NCI-H2227 (cell line): ENCODE measurements at regions not wholly inside any gene's neighbourhood (a gene's known extent, or its start where the extent isn't known, plus 50 kb on each side); places are given as distances from the start of the nearest gene placed in this dataset.

Experiments
- DNase-seq: peaks from one replicate; lab custom pipeline; 2025; ENCODE audit not compliant: unreplicated experiment; lab: John Stamatoyannopoulos, UW

- no peak for DNase-seq
Measured at GRCh38 chr9:2351324-2351723, 270.3 kb upstream of the VLDLR start.

GRCh38 chr9:2354216-2354615 lies 267.4 kb upstream of the VLDLR start:
- DNase-seq = no peak

GRCh38 chr9:2354856-2355696 lies 266.5 kb upstream of the VLDLR start:
- no peak for DNase-seq

GRCh38 chr9:2355697-2355983 lies 265.9 kb upstream of the VLDLR start:
- no peak for DNase-seq

- no peak for DNase-seq
Measured at GRCh38 chr9:2356041-2356790, 265.4 kb upstream of the VLDLR start.

GRCh38 chr9:2359891-2360471 lies 261.6 kb upstream of the VLDLR start:
- peak; percentile 38 for DNase-seq

- DNase-seq = no peak
Measured at GRCh38 chr9:2362150-2362549, 259.4 kb upstream of the VLDLR start.

GRCh38 chr9:2363138-2363745 lies 258.3 kb upstream of the VLDLR start:
- no peak for DNase-seq

- DNase-seq = no peak
Measured at GRCh38 chr9:2363781-2364180, 257.8 kb upstream of the VLDLR start.

GRCh38 chr9:2367970-2368369 lies 253.6 kb upstream of the VLDLR start:
- no peak for DNase-seq

- DNase-seq = no peak
Measured at GRCh38 chr9:2373648-2374047, 247.9 kb upstream of the VLDLR start.

GRCh38 chr9:2375114-2375513 lies 246.5 kb upstream of the VLDLR start:
- DNase-seq = no peak

GRCh38 chr9:2377117-2377516 lies 244.5 kb upstream of the VLDLR start:
- DNase-seq = no peak

GRCh38 chr9:2377834-2378233 lies 243.8 kb upstream of the VLDLR start:
- DNase-seq = no peak

- no peak for DNase-seq
Measured at GRCh38 chr9:2378266-2378665, 243.3 kb upstream of the VLDLR start.

GRCh38 chr9:2378816-2379215 lies 242.8 kb upstream of the VLDLR start:
- no peak for DNase-seq

- peak; percentile 2 for DNase-seq
Measured at GRCh38 chr9:2384741-2385140, 236.8 kb upstream of the VLDLR start.

- DNase-seq = no peak
Measured at GRCh38 chr9:2385746-2386145, 235.8 kb upstream of the VLDLR start.

- DNase-seq = no peak
Measured at GRCh38 chr9:2386566-2386965, 235.0 kb upstream of the VLDLR start.

GRCh38 chr9:2387166-2387565 lies 234.4 kb upstream of the VLDLR start:
- no peak for DNase-seq

- DNase-seq = no peak
Measured at GRCh38 chr9:2389404-2389803, 232.2 kb upstream of the VLDLR start.

GRCh38 chr9:2390028-2390427 lies 231.6 kb upstream of the VLDLR start:
- DNase-seq = no peak
